Naive thymus-derived CD8-positive, alpha-beta T cell (primary cell): ENCODE measurements at regions not wholly inside any gene's neighbourhood (a gene's known extent, or its start where the extent isn't known, plus 50 kb on each side); places are given as distances from the start of the nearest gene placed in this dataset.
"Not testable (repeated sequence)": the region's sequence is repeated elsewhere in the genome, so short reads cannot be mapped to it uniquely, and the experiment has no call there.

Experiments used
- ATAC-seq, 2 donors: fragments of 150-1000 bp; cut with Tn5 transposase in 1 of 2; sonication (Bioruptor Pico), chemical (Tn5 transposase) in 1 of 2; 1 replicate in 1 of 2; 2 replicates in 1 of 2; pipeline ENCODE4 v1.10.0; 2021; ENCODE audit warnings: mild to moderate bottlenecking in 2 of 2, moderate library complexity in 2 of 2
- POLR2A ChIA-PET: fragments of 350-600 bp; sonication (Branson Sonifier 250); formaldehyde crosslinking; loops from one replicate; lab custom pipeline; 2021; ENCODE audit warnings: antibody characterized with exemption; lab: Charles Lee
- DNase-seq, 10 donors: peaks; one replicate each; pipeline versions ENCODE4 v3.0.0 to v3.0.0-alpha.2; 2020 to 2022
- H3K27ac Mint-ChIP-seq, 10 donors: one replicate each; pipeline ENCODE4 v1.8.0; 2020 to 2022; ENCODE audit warnings: mild to moderate bottlenecking in 10 of 10, mixed read lengths in 10 of 10, moderate library complexity in 4 of 10, inconsistent platforms in 1 of 10
- H3K27me3 Mint-ChIP-seq, 5 donors: one replicate each; pipeline ENCODE4 v1.8.0; 2021 to 2022; ENCODE audit warnings: mixed read lengths in 5 of 5
- H3K36me3 Mint-ChIP-seq, 3 donors: one replicate each; pipeline ENCODE4 v1.8.0; 2020 to 2022; ENCODE audit warnings: mixed read lengths in 3 of 3, mild to moderate bottlenecking in 2 of 3, inconsistent platforms in 1 of 3
- H3K4me1 Mint-ChIP-seq, 4 donors: one replicate each; pipeline ENCODE4 v1.8.0; 2021 to 2022; ENCODE audit warnings: mixed read lengths in 4 of 4
- H3K4me3 Mint-ChIP-seq, 10 donors: one replicate each; pipeline ENCODE4 v1.8.0; 2020 to 2022; ENCODE audit warnings: mild to moderate bottlenecking in 10 of 10, mixed read lengths in 10 of 10, moderate library complexity in 6 of 10, inconsistent platforms in 1 of 10
- H3K9me3 Mint-ChIP-seq, 9 donors: one replicate each; pipeline ENCODE4 v1.8.0; 2020 to 2022; ENCODE audit warnings: mixed read lengths in 9 of 9, mild to moderate bottlenecking in 3 of 9, inconsistent platforms in 1 of 9, moderate library complexity in 1 of 9

GRCh38 chr4:138393886-138394610 lies 151.9 kb upstream of the SLC7A11 start:
- Mint-ChIP-seq H3K9me3 (peaks cover 0 to 9% (median 0%) of the 10 kb centered on the region in 9 donors), H3K4me3 (no peak overlapping the region), H3K27me3 (peaks cover 0 to 9% (median 0%) of the 10 kb centered on the region in 5 donors), H3K27ac (no peak overlapping the region), H3K36me3 (no peaks in the 10 kb centered on the region), H3K4me1 (no peaks in the 10 kb centered on the region)
- POLR2A ChIA-PET, result no interaction called here
- DNase-seq (no peak), ATAC-seq (no peak)

- Mint-ChIP-seq H3K27ac (no peak overlapping the region), H3K27me3 (peaks cover 0 to 9% (median 0%) of the 10 kb centered on the region in 5 donors), H3K4me3 (no peak overlapping the region), H3K4me1 (no peaks in the 10 kb centered on the region), H3K36me3 (no peaks in the 10 kb centered on the region), H3K9me3 (peaks cover 0 to 9% (median 0%) of the 10 kb centered on the region in 9 donors)
- POLR2A ChIA-PET, result no interaction called here
- DNase-seq (no peak), ATAC-seq (no peak)
Observed at GRCh38 chr4:138392751-138393308, 150.7 kb upstream of the SLC7A11 start.

DNA sequence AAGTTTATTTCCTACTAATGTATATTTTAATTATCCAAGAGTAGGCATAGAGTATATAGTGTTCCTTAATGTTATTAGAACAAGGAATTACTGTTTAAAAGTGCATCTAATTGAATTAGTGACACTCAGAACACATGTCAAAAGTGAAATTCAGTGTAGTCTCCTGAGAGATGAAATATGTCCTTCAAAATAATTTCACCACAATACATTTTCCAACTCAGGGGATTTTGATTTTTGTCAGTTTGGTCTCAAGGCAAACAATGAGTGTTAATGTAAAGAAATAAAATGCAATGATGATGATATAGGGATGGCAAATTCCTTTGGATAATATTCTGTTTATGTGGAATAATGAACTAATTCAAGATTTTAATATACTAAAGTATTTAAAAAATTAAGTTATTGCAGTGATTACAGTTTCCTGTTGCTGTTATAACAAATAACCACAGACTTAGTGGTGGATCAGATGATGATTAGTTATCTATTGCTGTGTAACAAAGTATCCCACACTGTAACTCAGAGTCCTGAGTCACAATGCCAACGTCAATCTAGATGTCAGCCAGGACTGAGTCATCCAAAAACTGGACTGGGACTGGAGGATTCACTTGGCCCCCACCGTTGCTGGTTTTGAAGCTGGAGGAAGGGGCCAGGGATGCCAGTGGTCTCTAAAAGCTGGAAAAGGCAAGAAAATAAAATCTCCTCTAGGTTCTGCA lies 148.0 kb upstream of the SLC7A11 start:
- Mint-ChIP-seq H3K4me3 (no peak overlapping the region), H3K36me3 (no peaks in the 10 kb centered on the region), H3K4me1 (no peaks in the 10 kb centered on the region), H3K27me3 (peaks cover 0 to 4% (median 0%) of the 10 kb centered on the region in 5 donors), H3K27ac (no peak overlapping the region), H3K9me3 (peaks cover 0 to 4% (median 0%) of the 10 kb centered on the region in 9 donors)
- POLR2A ChIA-PET, result no interaction called here
- no peak for DNase-seq
- ATAC-seq, result no peak

DNA sequence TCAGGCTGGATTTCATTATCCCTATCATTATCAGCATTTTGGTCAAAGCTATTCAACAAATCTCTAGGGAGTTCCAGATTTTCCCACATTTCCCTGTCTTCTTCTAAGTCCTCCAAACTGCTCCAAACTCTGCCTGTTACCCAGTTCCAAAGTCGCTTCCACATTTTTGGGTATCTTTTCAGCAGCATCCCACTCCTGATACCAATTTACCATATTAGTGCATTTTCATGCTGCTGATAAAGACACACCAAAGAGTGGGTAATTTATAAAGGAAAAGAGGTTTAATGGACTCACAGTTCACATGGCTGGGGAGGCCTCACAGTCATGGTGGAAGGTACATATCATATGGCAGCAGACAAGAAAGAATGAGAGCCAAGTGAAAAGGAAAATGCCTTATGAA lies 132.8 kb upstream of the SLC7A11 start:
- ATAC-seq (no peak), DNase-seq (no peak)
- no peaks in the 10 kb centered on the region for H3K27me3 Mint-ChIP-seq
- POLR2A ChIA-PET, result no interaction called here
- H3K36me3 Mint-ChIP-seq, result peaks cover 0 to 11% (median 0%) of the 10 kb centered on the region in 3 donors
- no peak overlapping the region for H3K27ac Mint-ChIP-seq
- H3K4me3 Mint-ChIP-seq, result no peak overlapping the region
- H3K4me1 Mint-ChIP-seq, result no peaks in the 10 kb centered on the region
- H3K9me3 Mint-ChIP-seq, result peaks cover 7 to 27% (median 16%) of the 10 kb centered on the region in 9 donors

DNA sequence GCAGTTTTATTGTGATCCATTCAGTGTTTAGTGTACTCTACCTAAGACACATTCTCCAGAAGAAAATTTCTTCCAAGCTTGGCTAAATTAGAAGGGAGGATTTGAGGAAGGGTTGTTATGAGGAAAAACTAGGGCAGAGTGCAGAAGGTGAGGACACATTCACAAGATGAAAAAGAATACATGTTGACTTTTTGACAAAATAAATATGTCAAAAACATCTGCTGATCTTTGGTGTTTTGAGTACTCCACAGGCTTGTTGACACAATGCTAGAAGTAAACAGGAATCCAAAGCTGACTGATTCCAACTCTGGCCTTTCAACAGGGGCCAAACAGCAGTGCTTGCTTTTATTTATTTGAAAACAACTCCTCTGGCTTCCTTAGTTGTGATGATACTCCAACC lies 125.8 kb upstream of the SLC7A11 start:
- Mint-ChIP-seq H3K36me3 (no peaks in the 10 kb centered on the region), H3K4me3 (no peak overlapping the region), H3K27ac (no peak overlapping the region), H3K9me3 (peaks cover 0 to 16% (median 0%) of the 10 kb centered on the region in 9 donors), H3K4me1 (no peaks in the 10 kb centered on the region), H3K27me3 (peaks cover 0 to 8% (median 0%) of the 10 kb centered on the region in 5 donors)
- ATAC-seq (no peak), DNase-seq (no peak)
- POLR2A ChIA-PET, result no interaction called here

- ATAC-seq, H3K27me3 Mint-ChIP-seq, H3K4me3 Mint-ChIP-seq, POLR2A ChIA-PET, H3K27ac Mint-ChIP-seq, H3K36me3 Mint-ChIP-seq, DNase-seq: not testable (repeated sequence)
- Mint-ChIP-seq H3K4me1 (peaks cover 0 to 11% (median 1%) of the 10 kb centered on the region in 4 donors), H3K9me3 (peaks cover 0 to 22% (median 8%) of the 10 kb centered on the region in 9 donors)
Observed at GRCh38 chr4:138352446-138352845, 110.3 kb upstream of the SLC7A11 start.

- DNase-seq (peak in 1 of 10 donors; percentile 4), ATAC-seq (peak in 1 of 2 donors; percentile 44)
- Mint-ChIP-seq H3K4me3 (no peak overlapping the region), H3K27ac (no peak overlapping the region), H3K9me3 (peaks cover 0 to 8% (median 0%) of the 10 kb centered on the region in 9 donors), H3K36me3 (no peaks in the 10 kb centered on the region), H3K27me3 (peaks cover 0 to 2% (median 0%) of the 10 kb centered on the region in 5 donors), H3K4me1 (peaks cover 4 to 22% (median 8%) of the 10 kb centered on the region in 4 donors)
- POLR2A ChIA-PET, result no interaction called here
Observed at GRCh38 chr4:138348055-138348454, 105.9 kb upstream of the SLC7A11 start.

GRCh38 chr4:138347561-138347960 lies 105.4 kb upstream of the SLC7A11 start:
- H3K36me3 Mint-ChIP-seq, result no peaks in the 10 kb centered on the region
- H3K4me1 Mint-ChIP-seq, result peaks cover 4 to 27% (median 9%) of the 10 kb centered on the region in 4 donors
- no peak overlapping the region for H3K27ac Mint-ChIP-seq
- DNase-seq, result no peak
- POLR2A ChIA-PET, result no interaction called here
- no peaks in the 10 kb centered on the region for H3K27me3 Mint-ChIP-seq
- ATAC-seq, result no peak
- peaks cover 0 to 6% (median 0%) of the 10 kb centered on the region in 9 donors for H3K9me3 Mint-ChIP-seq
- H3K4me3 Mint-ChIP-seq, result no peak overlapping the region

- Mint-ChIP-seq H3K27ac (no peak overlapping the region), H3K27me3 (no peaks in the 10 kb centered on the region), H3K4me3 (no peak overlapping the region), H3K36me3 (no peaks in the 10 kb centered on the region), H3K9me3 (no peaks in the 10 kb centered on the region), H3K4me1 (peaks cover 9 to 27% (median 15%) of the 10 kb centered on the region in 4 donors)
- POLR2A ChIA-PET, result no interaction called here
- DNase-seq (no peak), ATAC-seq (no peak)
Observed at GRCh38 chr4:138344851-138345250, 102.7 kb upstream of the SLC7A11 start.

- no peak for ATAC-seq
- Mint-ChIP-seq H3K36me3 (no peaks in the 10 kb centered on the region), H3K27me3 (peaks cover 0 to 1% (median 0%) of the 10 kb centered on the region in 5 donors), H3K4me3 (no peak overlapping the region), H3K4me1 (peaks cover 9 to 27% (median 15%) of the 10 kb centered on the region in 4 donors), H3K9me3 (no peaks in the 10 kb centered on the region), H3K27ac (no peak overlapping the region)
- POLR2A ChIA-PET, result no interaction called here
- DNase-seq, result no peak
Observed at GRCh38 chr4:138344054-138344453, 101.9 kb upstream of the SLC7A11 start.

DNA sequence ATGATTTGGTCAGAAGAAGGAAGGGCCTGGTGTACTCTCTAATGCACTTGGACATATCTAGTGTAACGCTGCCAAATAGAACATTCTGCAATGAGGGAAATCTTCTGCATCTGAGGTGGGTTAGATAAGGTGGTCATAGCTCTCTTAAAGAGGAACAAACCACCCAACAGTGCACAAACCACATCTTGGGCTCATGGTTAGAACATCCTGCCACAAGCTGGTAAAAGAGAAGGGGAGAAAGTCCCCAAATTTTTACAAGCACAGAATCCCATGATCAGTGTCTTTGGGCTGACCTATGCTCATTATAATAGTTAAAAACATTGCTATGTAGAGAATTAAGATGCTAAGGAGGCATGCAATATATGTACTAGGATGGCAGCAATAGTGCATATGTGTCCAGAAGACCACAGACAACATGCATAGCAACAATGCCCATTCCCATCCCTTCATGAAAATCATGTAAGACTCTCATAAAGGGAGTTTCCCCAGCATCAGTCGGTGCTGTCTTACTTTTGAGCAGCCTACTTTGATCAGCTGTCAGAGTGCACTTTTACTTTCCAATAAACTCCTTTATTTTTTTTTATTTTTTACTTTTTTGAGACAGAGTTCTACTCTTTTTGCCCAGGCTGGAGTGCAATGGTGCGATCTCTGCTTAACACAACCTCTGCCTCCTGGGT lies 99.7 kb upstream of the SLC7A11 start:
- Mint-ChIP-seq H3K27ac (no peak overlapping the region), H3K9me3 (no peaks in the 10 kb centered on the region), H3K4me1 (peaks cover 7 to 19% (median 13%) of the 10 kb centered on the region in 4 donors), H3K4me3 (peak overlapping the region in 4 of 10 donors; percentile 0 to 20 (median 4)), H3K27me3 (peaks cover 0 to 1% (median 0%) of the 10 kb centered on the region in 5 donors), H3K36me3 (no peaks in the 10 kb centered on the region)
- POLR2A ChIA-PET, result no interaction called here
- DNase-seq (peak in 2 of 10 donors; percentile 34 to 35), ATAC-seq (peak in 1 of 2 donors; percentile 81)

DNA sequence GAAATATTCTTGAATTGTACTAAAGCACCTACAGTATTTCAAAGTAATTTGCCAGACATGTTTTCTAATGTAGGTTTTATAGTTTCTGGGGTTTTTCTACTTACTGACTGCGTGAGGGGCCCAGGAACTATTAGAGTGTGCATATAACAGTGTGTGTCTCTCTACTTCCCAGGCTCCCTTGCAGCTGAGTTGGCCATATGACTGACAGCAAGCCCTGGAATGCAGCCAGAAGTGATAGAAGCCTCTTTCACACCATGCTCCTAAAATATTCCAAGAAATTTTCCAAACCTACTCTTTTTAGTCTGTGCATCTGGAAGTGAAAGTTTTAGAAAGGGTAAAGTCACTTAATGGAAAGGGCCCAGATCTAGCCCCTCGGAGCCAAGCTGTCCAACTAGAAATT lies 96.7 kb upstream of the SLC7A11 start:
- DNase-seq (no peak), ATAC-seq (no peak)
- peaks cover 0 to 6% (median 0%) of the 10 kb centered on the region in 5 donors for H3K27me3 Mint-ChIP-seq
- H3K27ac Mint-ChIP-seq, result no peak overlapping the region
- peaks cover 7 to 13% (median 10%) of the 10 kb centered on the region in 4 donors for H3K4me1 Mint-ChIP-seq
- POLR2A ChIA-PET, result no interaction called here
- no peak overlapping the region for H3K4me3 Mint-ChIP-seq
- no peaks in the 10 kb centered on the region for H3K9me3 Mint-ChIP-seq
- H3K36me3 Mint-ChIP-seq, result no peaks in the 10 kb centered on the region
